Fibroblast of villous mesenchyme (primary cell): ENCODE measurements at regions not wholly inside any gene's neighbourhood (a gene's known extent, or its start where the extent isn't known, plus 50 kb on each side); places are given as distances from the start of the nearest gene placed in this dataset.
A peak's percentile ranks its signal among the peaks of the same experiment; 100 is the strongest.

Source experiments
- DNase-seq: peaks from one replicate; pipeline ENCODE4 v3.0.0-alpha.2; 2010; ENCODE audit warnings: low read depth
- H3K4me3 ChIP-seq: 2 replicates; pipeline ENCODE4 v1.5.1; 2011; ENCODE audit warnings: low read depth, mild to moderate bottlenecking, low read length
- CTCF ChIP-seq: IDR thresholded peaks from 2 replicates; pipeline ENCODE4 v1.5.1; 2012; ENCODE audit warnings: low read depth, mild to moderate bottlenecking, low read length; ENCODE audit not compliant: insufficient read depth

- no peak for DNase-seq
- H3K4me3 ChIP-seq: no peak overlapping the region
- no peak for TF ChIP-seq CTCF
These were observed 337.5 kb upstream of the KLF3 start for GRCh38 chr4:38326499-38326898.

GRCh38 chr4:38327174-38327573 lies 336.8 kb upstream of the KLF3 start:
- no peak for DNase-seq
- no peak for TF ChIP-seq CTCF
- H3K4me3 ChIP-seq: no peak overlapping the region

GRCh38 chr4:38328989-38329729 lies 334.8 kb upstream of the KLF3 start:
- no peak for DNase-seq
- TF ChIP-seq CTCF: no peak
- H3K4me3 ChIP-seq: no peak overlapping the region

- H3K4me3 ChIP-seq: no peak overlapping the region
- no peak for DNase-seq
- no peak for TF ChIP-seq CTCF
These were observed 333.7 kb upstream of the KLF3 start for GRCh38 chr4:38330321-38330720.

- DNase-seq: no peak
- no peak for TF ChIP-seq CTCF
- no peak overlapping the region for H3K4me3 ChIP-seq
These were observed 333.1 kb upstream of the KLF3 start for GRCh38 chr4:38330936-38331335.

- no peak for DNase-seq
- H3K4me3 ChIP-seq: no peak overlapping the region
- no peak for TF ChIP-seq CTCF
These were observed 331.3 kb upstream of the KLF3 start for GRCh38 chr4:38332699-38333098.

- no peak for TF ChIP-seq CTCF
- peak; percentile 26 for DNase-seq
- H3K4me3 ChIP-seq: no peak overlapping the region
These were observed 330.8 kb upstream of the KLF3 start for GRCh38 chr4:38333219-38333618.
